ENCODE measurements at regions not wholly inside any gene's neighbourhood (a gene's known extent, or its start where the extent isn't known, plus 50 kb on each side); places are given as distances from the start of the nearest gene placed in this dataset.

GRCh38 chr6:149130090-149130489 lies 187.4 kb upstream of the TAB2 start:
- Histone ChIP-seq H3F3A (ENCODE audit: low read depth) (no peaks in the 10 kb centered on the region), H4K20me1 (ENCODE audit: insufficient read depth, low read length, poor library complexity, severe bottlenecking) (no peaks in the 10 kb centered on the region), H3K9ac (ENCODE audit: low read depth, low read length, poor library complexity, severe bottlenecking) (no peak overlapping the region), H2AFZ (ENCODE audit: low read length) (no peak overlapping the region), H3K27me3 (ENCODE audit: insufficient read depth, low read length, poor library complexity, severe bottlenecking) (no peaks in the 10 kb centered on the region), H3K36me3 (ENCODE audit: insufficient read depth, low read length) (no peaks in the 10 kb centered on the region), H3K4me3 (ENCODE audit: low read length, poor library complexity, severe bottlenecking) (no peak overlapping the region), H3K79me2 (ENCODE audit: insufficient read depth, low read length) (no peaks in the 10 kb centered on the region), H3K9me3 (ENCODE audit: insufficient read depth, low read depth, low read length) (no peaks in the 10 kb centered on the region), H3K4me1 (ENCODE audit: insufficient read depth, low read length, poor library complexity, severe bottlenecking) (peaks cover 17% of the 10 kb centered on the region), H3K9me2 (replicated peaks; ENCODE audit: low read depth, low read length) (no peaks in the 10 kb centered on the region), H3K4me2 (ENCODE audit: low read depth, low read length, poor library complexity, severe bottlenecking) (no peak overlapping the region)
- no peak for TF ChIP-seq CTCF (conservative IDR thresholded peaks at IDR 0.05; ENCODE audit: low read length)
- TF ChIP-seq EZH2phosphoT487 (IDR thresholded peaks at IDR 0.05; ENCODE audit: borderline replicate concordance) = no peak

- Histone ChIP-seq H3K36me3 (ENCODE audit: insufficient read depth, low read length) (no peaks in the 10 kb centered on the region), H3K79me2 (ENCODE audit: insufficient read depth, low read length) (no peaks in the 10 kb centered on the region), H2AFZ (ENCODE audit: low read length) (no peak overlapping the region), H3K9ac (ENCODE audit: low read depth, low read length, poor library complexity, severe bottlenecking) (no peak overlapping the region), H3K9me3 (ENCODE audit: insufficient read depth, low read depth, low read length) (no peaks in the 10 kb centered on the region), H4K20me1 (ENCODE audit: insufficient read depth, low read length, poor library complexity, severe bottlenecking) (no peaks in the 10 kb centered on the region), H3K4me2 (ENCODE audit: low read depth, low read length, poor library complexity, severe bottlenecking) (no peak overlapping the region), H3K27me3 (ENCODE audit: insufficient read depth, low read length, poor library complexity, severe bottlenecking) (no peaks in the 10 kb centered on the region), H3F3A (ENCODE audit: low read depth) (no peaks in the 10 kb centered on the region), H3K9me2 (replicated peaks; ENCODE audit: low read depth, low read length) (no peaks in the 10 kb centered on the region), H3K4me1 (ENCODE audit: insufficient read depth, low read length, poor library complexity, severe bottlenecking) (peaks cover 17% of the 10 kb centered on the region), H3K4me3 (ENCODE audit: low read length, poor library complexity, severe bottlenecking) (no peak overlapping the region)
- TF ChIP-seq CTCF (conservative IDR thresholded peaks at IDR 0.05; ENCODE audit: low read length) (no peak), EZH2phosphoT487 (IDR thresholded peaks at IDR 0.05; ENCODE audit: borderline replicate concordance) (no peak)
Observed at GRCh38 chr6:149130508-149130907, 187.0 kb upstream of the TAB2 start.

GRCh38 chr6:149131891-149132290 lies 185.6 kb upstream of the TAB2 start:
- H3K4me3 ChIP-seq (ENCODE audit: low read length, poor library complexity, severe bottlenecking) = no peak overlapping the region
- H3K9ac ChIP-seq (ENCODE audit: low read depth, low read length, poor library complexity, severe bottlenecking) = no peak overlapping the region
- no peaks in the 10 kb centered on the region for H3K27me3 ChIP-seq (ENCODE audit: insufficient read depth, low read length, poor library complexity, severe bottlenecking)
- H3K9me3 ChIP-seq (ENCODE audit: insufficient read depth, low read depth, low read length) = no peaks in the 10 kb centered on the region
- no peak overlapping the region for H2AFZ ChIP-seq (ENCODE audit: low read length)
- H3K4me1 ChIP-seq (ENCODE audit: insufficient read depth, low read length, poor library complexity, severe bottlenecking) = peaks cover 17% of the 10 kb centered on the region
- H4K20me1 ChIP-seq (ENCODE audit: insufficient read depth, low read length, poor library complexity, severe bottlenecking) = no peaks in the 10 kb centered on the region
- no peak for TF ChIP-seq EZH2phosphoT487 (IDR thresholded peaks at IDR 0.05; ENCODE audit: borderline replicate concordance)
- no peaks in the 10 kb centered on the region for H3F3A ChIP-seq (ENCODE audit: low read depth)
- H3K79me2 ChIP-seq (ENCODE audit: insufficient read depth, low read length) = no peaks in the 10 kb centered on the region
- no peaks in the 10 kb centered on the region for H3K36me3 ChIP-seq (ENCODE audit: insufficient read depth, low read length)
- no peak overlapping the region for H3K4me2 ChIP-seq (ENCODE audit: low read depth, low read length, poor library complexity, severe bottlenecking)
- no peaks in the 10 kb centered on the region for H3K9me2 ChIP-seq (replicated peaks; ENCODE audit: low read depth, low read length)

GRCh38 chr6:149132336-149132735 lies 185.2 kb upstream of the TAB2 start:
- TF ChIP-seq CTCF (conservative IDR thresholded peaks at IDR 0.05; ENCODE audit: low read length) (no peak), EZH2phosphoT487 (IDR thresholded peaks at IDR 0.05; ENCODE audit: borderline replicate concordance) (no peak)
- no peaks in the 10 kb centered on the region for H3K27me3 ChIP-seq (ENCODE audit: insufficient read depth, low read length, poor library complexity, severe bottlenecking)
- H2AFZ ChIP-seq (ENCODE audit: low read length) = no peak overlapping the region
- H3K4me1 ChIP-seq (ENCODE audit: insufficient read depth, low read length, poor library complexity, severe bottlenecking) = peaks cover 17% of the 10 kb centered on the region
- no peaks in the 10 kb centered on the region for H4K20me1 ChIP-seq (ENCODE audit: insufficient read depth, low read length, poor library complexity, severe bottlenecking)
- no peaks in the 10 kb centered on the region for H3F3A ChIP-seq (ENCODE audit: low read depth)
- H3K4me2 ChIP-seq (ENCODE audit: low read depth, low read length, poor library complexity, severe bottlenecking) = no peak overlapping the region
- H3K79me2 ChIP-seq (ENCODE audit: insufficient read depth, low read length) = no peaks in the 10 kb centered on the region
- no peaks in the 10 kb centered on the region for H3K9me2 ChIP-seq (replicated peaks; ENCODE audit: low read depth, low read length)
- no peak overlapping the region for H3K9ac ChIP-seq (ENCODE audit: low read depth, low read length, poor library complexity, severe bottlenecking)
- H3K9me3 ChIP-seq (ENCODE audit: insufficient read depth, low read depth, low read length) = no peaks in the 10 kb centered on the region
- H3K36me3 ChIP-seq (ENCODE audit: insufficient read depth, low read length) = no peaks in the 10 kb centered on the region
- H3K4me3 ChIP-seq (ENCODE audit: low read length, poor library complexity, severe bottlenecking) = no peak overlapping the region
